ENCODE measurements at regions not wholly inside any gene's neighbourhood (a gene's known extent, or its start where the extent isn't known, plus 50 kb on each side); places are given as distances from the start of the nearest gene placed in this dataset.

GRCh38 chr7:113562242-113562641 is 356.6 kb downstream of the PPP1R3A start:
- H3K4me3 ChIP-seq: no peak overlapping the region
- no peaks in the 10 kb centered on the region for H3K36me3 ChIP-seq
- DNase-seq (ENCODE audit: low spot score): no peak
- intact Hi-C loops (cut with DNase I): no loop called here
- no peaks in the 10 kb centered on the region for H3K27me3 ChIP-seq (replicated peaks; ENCODE audit: insufficient read depth)
- H3K4me1 ChIP-seq (replicated peaks): no peaks in the 10 kb centered on the region
- no peaks in the 10 kb centered on the region for H3K9me3 ChIP-seq
- H3K27ac ChIP-seq: no peak overlapping the region
- TF ChIP-seq POLR2A (IDR thresholded peaks at IDR 0.05) (no peak), POLR2AphosphoS5 (IDR thresholded peaks at IDR 0.05) (no peak), CTCF (IDR thresholded peaks at IDR 0.05) (no peak)

DNA sequence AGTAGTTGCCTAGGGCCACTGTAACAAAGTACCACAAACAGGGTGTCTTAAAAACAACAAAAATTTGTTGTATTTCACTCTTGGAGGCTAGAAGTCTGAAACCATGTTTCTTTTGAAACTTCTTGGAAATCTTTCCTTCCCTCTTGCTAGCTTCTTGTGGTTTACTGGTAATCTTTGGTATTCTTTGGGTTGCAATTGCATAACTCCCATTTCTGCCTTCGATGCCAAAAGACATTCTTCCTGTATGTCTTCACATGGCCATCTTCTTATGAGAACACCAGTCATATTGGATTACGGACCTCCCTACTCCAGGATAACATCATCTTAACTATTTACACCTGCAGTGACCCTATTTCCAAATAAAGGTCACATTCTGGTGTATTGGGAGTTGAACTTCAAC is 357.4 kb downstream of the PPP1R3A start:
- no peaks in the 10 kb centered on the region for H3K36me3 ChIP-seq
- no peak overlapping the region for H3K4me3 ChIP-seq
- 82% methylated on average over 2 of the region's 2 CpGs for WGBS
- H3K4me1 ChIP-seq (replicated peaks): no peaks in the 10 kb centered on the region
- no peak overlapping the region for H3K27ac ChIP-seq
- H3K27me3 ChIP-seq (replicated peaks; ENCODE audit: insufficient read depth): no peaks in the 10 kb centered on the region
- DNase-seq (ENCODE audit: low spot score): no peak
- no peaks in the 10 kb centered on the region for H3K9me3 ChIP-seq
- TF ChIP-seq POLR2A (IDR thresholded peaks at IDR 0.05): no peak
- TF ChIP-seq CTCF (IDR thresholded peaks at IDR 0.05): no peak
- TF ChIP-seq POLR2AphosphoS5 (IDR thresholded peaks at IDR 0.05): no peak
- intact Hi-C loops (cut with DNase I): no loop called here

DNA sequence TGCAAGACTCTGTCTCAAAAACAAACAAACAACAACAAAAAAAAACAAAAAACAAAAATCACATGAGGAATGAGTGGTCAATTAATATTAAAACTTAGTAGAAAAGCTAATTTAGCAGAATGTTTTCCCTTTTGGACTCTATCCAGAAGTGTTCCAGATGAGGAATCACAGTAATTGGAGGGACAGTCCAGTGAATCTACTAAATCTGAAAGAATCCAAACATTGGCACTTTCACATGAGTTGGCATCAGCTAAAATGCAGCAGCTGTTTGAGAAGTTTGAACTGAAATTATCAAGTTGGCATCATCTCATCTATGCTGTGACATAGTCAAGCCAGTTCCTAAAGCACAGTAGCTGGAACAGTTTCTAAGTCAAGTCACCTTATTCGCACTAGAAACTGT is 367.8 kb downstream of the PPP1R3A start:
- 86% methylated on average over 1 of the region's 1 CpG for WGBS
- DNase-seq (ENCODE audit: low spot score): no peak
- H3K4me3 ChIP-seq: no peak overlapping the region
- H3K36me3 ChIP-seq: no peaks in the 10 kb centered on the region
- H3K27ac ChIP-seq: no peak overlapping the region
- no peak for TF ChIP-seq CTCF (IDR thresholded peaks at IDR 0.05)
- TF ChIP-seq POLR2AphosphoS5 (IDR thresholded peaks at IDR 0.05): no peak
- TF ChIP-seq POLR2A (IDR thresholded peaks at IDR 0.05): no peak
- no peaks in the 10 kb centered on the region for H3K9me3 ChIP-seq
- no peaks in the 10 kb centered on the region for H3K4me1 ChIP-seq (replicated peaks)
- intact Hi-C loops (cut with DNase I): no loop called here
- H3K27me3 ChIP-seq (replicated peaks; ENCODE audit: insufficient read depth): no peaks in the 10 kb centered on the region

- TF ChIP-seq POLR2A (IDR thresholded peaks at IDR 0.05): no peak
- TF ChIP-seq CTCF (IDR thresholded peaks at IDR 0.05): no peak
- no peak for TF ChIP-seq POLR2AphosphoS5 (IDR thresholded peaks at IDR 0.05)
- Histone ChIP-seq H3K36me3 (no peaks in the 10 kb centered on the region), H3K4me1 (replicated peaks) (no peaks in the 10 kb centered on the region), H3K27ac (no peak overlapping the region), H3K4me3 (no peak overlapping the region), H3K27me3 (replicated peaks; ENCODE audit: insufficient read depth) (no peaks in the 10 kb centered on the region), H3K9me3 (no peaks in the 10 kb centered on the region)
- intact Hi-C loops (cut with DNase I): no loop called here
- no peak for DNase-seq (ENCODE audit: low spot score)
Observed at GRCh38 chr7:113548561-113548960, 370.2 kb downstream of the PPP1R3A start.

DNA sequence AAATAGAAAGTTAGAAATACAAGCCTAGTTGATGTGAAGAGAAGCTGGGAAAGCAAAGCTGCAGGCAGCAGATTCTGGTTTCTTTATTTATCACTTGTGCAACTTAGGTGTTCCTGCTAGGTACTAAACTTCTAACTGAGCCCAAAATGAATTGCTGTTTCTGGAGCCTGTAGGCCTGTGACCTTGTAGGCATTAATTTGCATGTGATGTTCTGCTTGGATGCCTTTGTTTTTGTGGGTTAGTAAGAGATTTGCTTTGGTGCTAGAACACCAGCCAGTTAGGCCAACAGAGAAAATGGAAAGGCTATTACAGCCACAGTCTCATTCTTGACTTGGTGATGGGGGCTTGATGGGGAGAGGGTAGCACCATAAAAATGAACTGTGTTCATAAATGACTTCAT is 370.7 kb downstream of the PPP1R3A start:
- no peaks in the 10 kb centered on the region for H3K27me3 ChIP-seq (replicated peaks; ENCODE audit: insufficient read depth)
- H3K9me3 ChIP-seq: no peaks in the 10 kb centered on the region
- DNase-seq (ENCODE audit: low spot score): no peak
- no peaks in the 10 kb centered on the region for H3K36me3 ChIP-seq
- H3K27ac ChIP-seq: no peak overlapping the region
- H3K4me1 ChIP-seq (replicated peaks): no peaks in the 10 kb centered on the region
- intact Hi-C loops (cut with DNase I): no loop called here
- TF ChIP-seq POLR2A (IDR thresholded peaks at IDR 0.05): no peak
- TF ChIP-seq POLR2AphosphoS5 (IDR thresholded peaks at IDR 0.05): no peak
- TF ChIP-seq CTCF (IDR thresholded peaks at IDR 0.05): no peak
- no peak overlapping the region for H3K4me3 ChIP-seq
